ENCODE measurements at regions not wholly inside any gene's neighbourhood (a gene's known extent, or its start where the extent isn't known, plus 50 kb on each side); places are given as distances from the start of the nearest gene placed in this dataset.

- Histone ChIP-seq H3K27ac (ENCODE audit: low read depth, low read length) (no peak overlapping the region), H3K27me3 (ENCODE audit: insufficient read depth, low read length) (no peaks in the 10 kb centered on the region), H3K9me3 (ENCODE audit: control insufficient read depth in 1 of 2, low read length in 2 of 2) (no peaks in the 10 kb centered on the region), H3K4me3 (ENCODE audit: low read length in 2 of 2) (no peak overlapping the region), H3K4me1 (ENCODE audit: insufficient read depth, low read length) (no peaks in the 10 kb centered on the region), H3K36me3 (ENCODE audit: insufficient read depth, low read length) (no peaks in the 10 kb centered on the region)
- Mint-ChIP-seq H3K36me3 (no peaks in the 10 kb centered on the region), H3K4me1 (no peaks in the 10 kb centered on the region), H3K9me3 (peaks cover 0 to 11% (median 0%) of the 10 kb centered on the region in 8 donors), H3K27me3 (no peaks in the 10 kb centered on the region), H3K27ac (no peak overlapping the region), H3K4me3 (no peak overlapping the region)
- intact Hi-C loops (cut with micrococcal nuclease): no loop called here
- ChIA-PET CTCF (ENCODE audit: partially characterized antibody) (no interaction called here), POLR2A (ENCODE audit: partially characterized antibody) (no interaction called here)
- DNase-seq: no peak
These were observed 249.7 kb upstream of the RGPD4 start for GRCh38 chr2:107576991-107577390.

GRCh38 chr2:107582487-107582886 lies 244.2 kb upstream of the RGPD4 start:
- Histone ChIP-seq H3K9me3 (ENCODE audit: control insufficient read depth in 1 of 2, low read length in 2 of 2) (no peaks in the 10 kb centered on the region), H3K4me3 (ENCODE audit: low read length in 2 of 2) (no peak overlapping the region), H3K27ac (ENCODE audit: low read depth, low read length) (no peak overlapping the region), H3K4me1 (ENCODE audit: insufficient read depth, low read length) (no peaks in the 10 kb centered on the region), H3K36me3 (ENCODE audit: insufficient read depth, low read length) (no peaks in the 10 kb centered on the region), H3K27me3 (ENCODE audit: insufficient read depth, low read length) (no peaks in the 10 kb centered on the region)
- ChIA-PET CTCF (ENCODE audit: partially characterized antibody) (no interaction called here), POLR2A (ENCODE audit: partially characterized antibody) (no interaction called here)
- H3K4me1 Mint-ChIP-seq: no peaks in the 10 kb centered on the region
- intact Hi-C loops (cut with micrococcal nuclease): no loop called here
- H3K27me3 Mint-ChIP-seq: peaks cover 0 to 1% of the 10 kb centered on the region in 2 donors
- H3K36me3 Mint-ChIP-seq: no peaks in the 10 kb centered on the region
- H3K27ac Mint-ChIP-seq: no peak overlapping the region
- no peak for DNase-seq
- no peak overlapping the region for H3K4me3 Mint-ChIP-seq
- H3K9me3 Mint-ChIP-seq: peaks cover 0 to 9% (median under 1%) of the 10 kb centered on the region in 8 donors

GRCh38 chr2:107584577-107584976 lies 242.1 kb upstream of the RGPD4 start:
- Mint-ChIP-seq H3K4me3 (no peak overlapping the region), H3K36me3 (no peaks in the 10 kb centered on the region), H3K4me1 (no peaks in the 10 kb centered on the region), H3K9me3 (peaks cover 0 to 8% (median 0%) of the 10 kb centered on the region in 8 donors), H3K27ac (no peak overlapping the region), H3K27me3 (peaks cover 0 to 1% of the 10 kb centered on the region in 2 donors)
- no peaks in the 10 kb centered on the region for H3K4me1 ChIP-seq (ENCODE audit: insufficient read depth, low read length)
- intact Hi-C loops (cut with micrococcal nuclease): no loop called here
- H3K27me3 ChIP-seq (ENCODE audit: insufficient read depth, low read length): no peaks in the 10 kb centered on the region
- no peak overlapping the region for H3K4me3 ChIP-seq (ENCODE audit: low read length in 2 of 2)
- H3K9me3 ChIP-seq (ENCODE audit: control insufficient read depth in 1 of 2, low read length in 2 of 2): no peaks in the 10 kb centered on the region
- DNase-seq: no peak
- ChIA-PET POLR2A (ENCODE audit: partially characterized antibody) (no interaction called here), CTCF (ENCODE audit: partially characterized antibody) (no interaction called here)
- no peak overlapping the region for H3K27ac ChIP-seq (ENCODE audit: low read depth, low read length)
- no peaks in the 10 kb centered on the region for H3K36me3 ChIP-seq (ENCODE audit: insufficient read depth, low read length)

GRCh38 chr2:107585851-107586250 lies 240.8 kb upstream of the RGPD4 start:
- H3K27ac ChIP-seq (ENCODE audit: low read depth, low read length): no peak overlapping the region
- intact Hi-C loops (cut with micrococcal nuclease): no loop called here
- DNase-seq: no peak
- Mint-ChIP-seq H3K4me1 (no peaks in the 10 kb centered on the region), H3K27me3 (peaks cover 0 to 1% of the 10 kb centered on the region in 2 donors), H3K4me3 (no peak overlapping the region), H3K36me3 (no peaks in the 10 kb centered on the region), H3K27ac (no peak overlapping the region), H3K9me3 (peaks cover 0 to 6% (median under 1%) of the 10 kb centered on the region in 8 donors)
- ChIA-PET CTCF (ENCODE audit: partially characterized antibody) (no interaction called here), POLR2A (ENCODE audit: partially characterized antibody) (no interaction called here)
- H3K9me3 ChIP-seq (ENCODE audit: control insufficient read depth in 1 of 2, low read length in 2 of 2): no peaks in the 10 kb centered on the region
- no peaks in the 10 kb centered on the region for H3K27me3 ChIP-seq (ENCODE audit: insufficient read depth, low read length)
- H3K4me1 ChIP-seq (ENCODE audit: insufficient read depth, low read length): no peaks in the 10 kb centered on the region
- no peak overlapping the region for H3K4me3 ChIP-seq (ENCODE audit: low read length in 2 of 2)
- no peaks in the 10 kb centered on the region for H3K36me3 ChIP-seq (ENCODE audit: insufficient read depth, low read length)

- intact Hi-C loops (cut with micrococcal nuclease): no loop called here
- CTCF ChIA-PET (ENCODE audit: partially characterized antibody): no interaction called here
- POLR2A ChIA-PET (ENCODE audit: partially characterized antibody): no interaction called here
- no peaks in the 10 kb centered on the region for H3K4me1 Mint-ChIP-seq
- H3K36me3 Mint-ChIP-seq: no peaks in the 10 kb centered on the region
- DNase-seq: no peak
- Histone ChIP-seq H3K27me3 (ENCODE audit: insufficient read depth, low read length) (no peaks in the 10 kb centered on the region), H3K27ac (ENCODE audit: low read depth, low read length) (no peak overlapping the region), H3K9me3 (ENCODE audit: control insufficient read depth in 1 of 2, low read length in 2 of 2) (no peaks in the 10 kb centered on the region), H3K36me3 (ENCODE audit: insufficient read depth, low read length) (no peaks in the 10 kb centered on the region), H3K4me3 (ENCODE audit: low read length in 2 of 2) (no peak overlapping the region), H3K4me1 (ENCODE audit: insufficient read depth, low read length) (no peaks in the 10 kb centered on the region)
- no peak overlapping the region for H3K4me3 Mint-ChIP-seq
- no peak overlapping the region for H3K27ac Mint-ChIP-seq
- peaks cover 0 to 6% (median 1%) of the 10 kb centered on the region in 8 donors for H3K9me3 Mint-ChIP-seq
- peaks cover 0 to under 1% of the 10 kb centered on the region in 2 donors for H3K27me3 Mint-ChIP-seq
These were observed 238.5 kb upstream of the RGPD4 start for GRCh38 chr2:107588181-107588580.

GRCh38 chr2:107589079-107589491 lies 237.6 kb upstream of the RGPD4 start:
- intact Hi-C loops (cut with micrococcal nuclease): no loop called here
- H3K4me3 ChIP-seq (ENCODE audit: low read length in 2 of 2): no peak overlapping the region
- POLR2A ChIA-PET (ENCODE audit: partially characterized antibody): no interaction called here

GRCh38 chr2:107591561-107592279 lies 235.0 kb upstream of the RGPD4 start:
- Histone ChIP-seq H3K27me3 (ENCODE audit: insufficient read depth, low read length) (no peaks in the 10 kb centered on the region), H3K36me3 (ENCODE audit: insufficient read depth, low read length) (no peaks in the 10 kb centered on the region), H3K27ac (ENCODE audit: low read depth, low read length) (no peak overlapping the region), H3K9me3 (ENCODE audit: control insufficient read depth in 1 of 2, low read length in 2 of 2) (no peaks in the 10 kb centered on the region), H3K4me3 (ENCODE audit: low read length in 2 of 2) (no peak overlapping the region), H3K4me1 (ENCODE audit: insufficient read depth, low read length) (no peaks in the 10 kb centered on the region)
- Mint-ChIP-seq H3K36me3 (no peaks in the 10 kb centered on the region), H3K9me3 (peaks cover 0 to 5% (median 0%) of the 10 kb centered on the region in 8 donors), H3K4me3 (no peak overlapping the region), H3K27ac (no peak overlapping the region), H3K27me3 (peaks cover 0 to 2% of the 10 kb centered on the region in 2 donors), H3K4me1 (no peaks in the 10 kb centered on the region)
- ChIA-PET CTCF (ENCODE audit: partially characterized antibody) (no interaction called here), POLR2A (ENCODE audit: partially characterized antibody) (no interaction called here)
- intact Hi-C loops (cut with micrococcal nuclease): no loop called here
- DNase-seq: no peak

More at GRCh38 chr2:107589079-107589491, 237.6 kb upstream of the RGPD4 start:
- Mint-ChIP-seq H3K36me3 (no peaks in the 10 kb centered on the region), H3K27ac (no peak overlapping the region), H3K4me3 (no peak overlapping the region), H3K4me1 (no peaks in the 10 kb centered on the region), H3K9me3 (peaks cover 0 to 6% (median 0%) of the 10 kb centered on the region in 8 donors), H3K27me3 (peaks cover 0 to 2% of the 10 kb centered on the region in 2 donors)
- H3K27ac ChIP-seq (ENCODE audit: low read depth, low read length): no peak overlapping the region
- CTCF ChIA-PET (ENCODE audit: partially characterized antibody): no interaction called here
- H3K4me1 ChIP-seq (ENCODE audit: insufficient read depth, low read length): no peaks in the 10 kb centered on the region
- no peaks in the 10 kb centered on the region for H3K27me3 ChIP-seq (ENCODE audit: insufficient read depth, low read length)
- no peak for DNase-seq
- no peaks in the 10 kb centered on the region for H3K36me3 ChIP-seq (ENCODE audit: insufficient read depth, low read length)
- H3K9me3 ChIP-seq (ENCODE audit: control insufficient read depth in 1 of 2, low read length in 2 of 2): no peaks in the 10 kb centered on the region

- H3K4me3 ChIP-seq (ENCODE audit: low read length in 2 of 2): no peak overlapping the region
- ChIA-PET POLR2A (ENCODE audit: partially characterized antibody) (no interaction called here), CTCF (ENCODE audit: partially characterized antibody) (no interaction called here)
- intact Hi-C loops (cut with micrococcal nuclease): no loop called here
- no peak for DNase-seq
- no peaks in the 10 kb centered on the region for H3K36me3 ChIP-seq (ENCODE audit: insufficient read depth, low read length)
- H3K27ac ChIP-seq (ENCODE audit: low read depth, low read length): no peak overlapping the region
- H3K27me3 ChIP-seq (ENCODE audit: insufficient read depth, low read length): no peaks in the 10 kb centered on the region
- no peaks in the 10 kb centered on the region for H3K9me3 ChIP-seq (ENCODE audit: control insufficient read depth in 1 of 2, low read length in 2 of 2)
- Mint-ChIP-seq H3K27me3 (peaks cover 0 to 2% of the 10 kb centered on the region in 2 donors), H3K9me3 (peaks cover 0 to 5% (median 0%) of the 10 kb centered on the region in 8 donors), H3K36me3 (no peaks in the 10 kb centered on the region), H3K4me1 (no peaks in the 10 kb centered on the region), H3K27ac (no peak overlapping the region), H3K4me3 (no peak overlapping the region)
- H3K4me1 ChIP-seq (ENCODE audit: insufficient read depth, low read length): no peaks in the 10 kb centered on the region
These were observed 234.4 kb upstream of the RGPD4 start for GRCh38 chr2:107592280-107592624.

All from CD4-positive, alpha-beta memory T cell (primary cell).